OCI-LY7 (cell line): ENCODE measurements at regions not wholly inside any gene's neighbourhood (a gene's known extent, or its start where the extent isn't known, plus 50 kb on each side); places are given as distances from the start of the nearest gene placed in this dataset.
"Not testable (repeated sequence)": the region's sequence is repeated elsewhere in the genome, so short reads cannot be mapped to it uniquely, and the experiment has no call there.

ENCODE experiments used
- BruUV-seq: library from RNA; stranded (reverse); fragments of 400-500 nt; replicated peaks from 2 replicates; lab custom pipeline; 2021; lab: Mats Ljungman, UMichigan
- CTCF ChIA-PET: fragments of 300-600 bp; sonication (Branson Sonifier 250); formaldehyde crosslinking; loops from one replicate; lab custom pipeline; 2022; ENCODE audit warnings: antibody characterized with exemption; ENCODE audit not compliant: unreplicated experiment; lab: Charles Lee
- POLR2A ChIA-PET: fragments of 300-600 bp; sonication (Branson Sonifier 250); formaldehyde crosslinking; loops from one replicate; lab custom pipeline; 2022; ENCODE audit warnings: antibody characterized with exemption; lab: Charles Lee
- DNase-seq: peaks from one replicate; pipeline ENCODE4 v3.0.0-alpha.2; 2015; ENCODE audit warnings: low spot score
- H2AFZ ChIP-seq: fragments of 200-600 bp; sonication (generic), shearing (Covaris generic); 2 replicates; pipeline ENCODE4 v1.6.1; 2014; ENCODE audit warnings: mild to moderate bottlenecking, antibody characterized with exemption, low read length, moderate library complexity
- H3K27ac ChIP-seq: fragments of 200-600 bp; sonication (generic); 2 replicates; pipeline ENCODE4 v1.5.1; 2014; ENCODE audit warnings: mixed run types, low read depth, mild to moderate bottlenecking, moderate library complexity, low read length, inconsistent platforms; ENCODE audit not compliant: poor library complexity, severe bottlenecking
- H3K36me3 ChIP-seq: fragments of 200-600 bp; sonication (generic); 2 replicates; pipeline ENCODE4 v1.6.1; 2014; ENCODE audit warnings: mild to moderate bottlenecking, antibody characterized with exemption, low read length, moderate library complexity, mixed read lengths; ENCODE audit not compliant: insufficient read depth
- H3K4me1 ChIP-seq: fragments of 200-600 bp; sonication (generic); 2 replicates; pipeline ENCODE4 v1.5.1; 2014; ENCODE audit warnings: mild to moderate bottlenecking, low read length; ENCODE audit not compliant: insufficient read depth, poor library complexity, severe bottlenecking
- H3K4me2 ChIP-seq: fragments of 200-600 bp; sonication (generic); 2 replicates; pipeline ENCODE4 v1.6.1; 2014; ENCODE audit warnings: mild to moderate bottlenecking, low read length
- H3K4me3 ChIP-seq: fragments of 200-600 bp; sonication (generic); 2 replicates; pipeline ENCODE4 v1.5.1; 2014; ENCODE audit warnings: mild to moderate bottlenecking, low read depth, low read length; ENCODE audit not compliant: poor library complexity, severe bottlenecking
- H3K79me2 ChIP-seq: fragments of 200-600 bp; sonication (generic); 2 replicates; pipeline ENCODE4 v1.6.1; 2016; ENCODE audit warnings: low read depth, mild to moderate bottlenecking, low read length, moderate library complexity, mixed read lengths; ENCODE audit not compliant: insufficient read depth
- H3K9me2 ChIP-seq: fragments of 200-600 bp; sonication (generic); 2 replicates; pipeline ENCODE4 v1.6.1; 2016; ENCODE audit warnings: mild to moderate bottlenecking, low read length, mixed read lengths; ENCODE audit not compliant: insufficient read depth
- H3K9me3 ChIP-seq: fragments of 200-600 bp; sonication (generic); 2 replicates; pipeline ENCODE4 v1.6.1; 2014; ENCODE audit warnings: mild to moderate bottlenecking, mixed run types, low read length, mixed read lengths
- H4K20me1 ChIP-seq: fragments of 200-600 bp; sonication (generic); 2 replicates; pipeline ENCODE4 v1.6.1; 2014; ENCODE audit warnings: mild to moderate bottlenecking, antibody characterized with exemption, low read length, moderate library complexity, mixed read lengths; ENCODE audit not compliant: insufficient read depth
- CTCF ChIP-seq: fragments of 200-600 bp; sonication (generic); conservative IDR thresholded peaks from 2 replicates; pipeline ENCODE4 v1.5.1; 2014; ENCODE audit warnings: mild to moderate bottlenecking, antibody characterized with exemption, low read length, moderate library complexity, mixed read lengths
- EZH2phosphoT487 ChIP-seq: fragments of 200-600 bp; sonication (generic); IDR thresholded peaks from 2 replicates; pipeline ENCODE4 v1.6.1; 2018; ENCODE audit warnings: low read depth, borderline replicate concordance, mild to moderate bottlenecking, mixed run types, antibody characterized with exemption, low read length, moderate library complexity, mixed read lengths
- intact Hi-C: fragments of 100-400 bp; cut with micrococcal nuclease; formaldehyde crosslinking; loops from one replicate; pipeline ENCODE4 v1.10.0; 2022; ENCODE audit not compliant: unreplicated experiment

GRCh38 chr17:21470422-21470821, 94.3 kb downstream of the KCNJ12 start:
- H3K4me1 ChIP-seq, H3K9me2 ChIP-seq, H3K4me3 ChIP-seq, H3K36me3 ChIP-seq, BruUV-seq, POLR2A ChIA-PET, H2AFZ ChIP-seq, H3K4me2 ChIP-seq, H3K9me3 ChIP-seq, intact Hi-C loops, H3K79me2 ChIP-seq, DNase-seq, CTCF ChIA-PET, H3K27ac ChIP-seq, H4K20me1 ChIP-seq: not testable (repeated sequence)

DNA sequence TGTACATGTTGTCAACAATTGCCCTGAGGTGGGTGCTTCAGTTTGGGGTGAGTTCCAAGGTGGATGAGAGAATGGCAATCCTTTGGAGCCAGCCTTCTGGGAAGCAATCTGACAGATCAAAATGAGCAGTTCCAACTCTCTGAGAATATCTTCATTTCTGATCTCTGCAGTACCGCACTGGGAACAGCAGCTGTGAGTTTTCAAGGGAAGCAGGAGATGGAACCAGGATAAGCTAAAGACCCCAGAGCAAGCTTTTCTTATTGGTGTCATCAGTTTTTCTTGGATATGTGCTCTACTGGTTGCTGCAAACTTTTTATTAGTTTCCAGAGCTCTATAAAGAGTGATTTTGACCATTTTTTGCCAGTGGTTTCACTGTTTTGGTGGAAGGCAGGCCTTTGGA, 94.7 kb downstream of the KCNJ12 start:
- no TSS peak for BruUV-seq
- no peak for DNase-seq
- H3K9me3 ChIP-seq: no peaks in the 10 kb centered on the region
- intact Hi-C loops: no loop called here
- H3K4me3 ChIP-seq: no peak overlapping the region
- no peaks in the 10 kb centered on the region for H3K36me3 ChIP-seq
- no peaks in the 10 kb centered on the region for H3K79me2 ChIP-seq
- no peaks in the 10 kb centered on the region for H3K9me2 ChIP-seq
- H3K27ac ChIP-seq: no peak overlapping the region
- no peak overlapping the region for H3K4me2 ChIP-seq
- no peaks in the 10 kb centered on the region for H4K20me1 ChIP-seq
- ChIA-PET CTCF (no interaction called here), POLR2A (no interaction called here)
- no peak overlapping the region for H2AFZ ChIP-seq
- TF ChIP-seq CTCF: no peak
- TF ChIP-seq EZH2phosphoT487: no peak
- H3K4me1 ChIP-seq: no peaks in the 10 kb centered on the region

GRCh38 chr17:21474815-21475214, 98.7 kb downstream of the KCNJ12 start:
- Histone ChIP-seq H2AFZ (no peak overlapping the region), H4K20me1 (no peaks in the 10 kb centered on the region), H3K9me3 (no peaks in the 10 kb centered on the region), H3K36me3 (no peaks in the 10 kb centered on the region), H3K4me3 (no peak overlapping the region), H3K4me1 (no peaks in the 10 kb centered on the region), H3K4me2 (no peak overlapping the region), H3K79me2 (no peaks in the 10 kb centered on the region), H3K27ac (no peak overlapping the region), H3K9me2 (no peaks in the 10 kb centered on the region)
- DNase-seq: no peak
- CTCF ChIA-PET: no interaction called here
- POLR2A ChIA-PET: no interaction called here
- TF ChIP-seq CTCF (no peak), EZH2phosphoT487 (no peak)
- intact Hi-C loops: no loop called here
- BruUV-seq: no TSS peak
